Thoracic aorta (tissue), 2 donors: ENCODE measurements at regions not wholly inside any gene's neighbourhood (a gene's known extent, or its start where the extent isn't known, plus 50 kb on each side); places are given as distances from the start of the nearest gene placed in this dataset.
A peak's percentile ranks its signal among the peaks of the same experiment; 100 is the strongest.

ENCODE experiments used
- ATAC-seq: fragments of 150-250 bp; one replicate; pipeline ENCODE4 v1.8.0; 2017; ENCODE audit warnings: low read depth; ENCODE audit not compliant: insufficient number of reproducible peaks, low FRiP score
- DNase-seq: peaks from one replicate; pipeline ENCODE4 v3.0.0-alpha.2; 2020; ENCODE audit warnings: low spot score
- H3K27ac ChIP-seq, 2 donors: fragments of 200-600 bp; sonication (generic); 1 replicate in 1 of 2; 2 replicates in 1 of 2; pipeline ENCODE4 v1.5.1; 2016; ENCODE audit warnings: mild to moderate bottlenecking in 2 of 2, moderate library complexity in 2 of 2
- H3K27me3 ChIP-seq: fragments of 200-600 bp; sonication (generic); replicated peaks from 2 replicates; pipeline ENCODE4 v1.6.0; 2016; ENCODE audit warnings: mild to moderate bottlenecking; ENCODE audit not compliant: insufficient read depth
- H3K36me3 ChIP-seq: fragments of 200-600 bp; sonication (generic); one replicate; pipeline ENCODE4 v1.5.1; 2016
- H3K4me1 ChIP-seq, 2 donors: fragments of 200-600 bp; sonication (generic); 1 replicate in 1 of 2; 2 replicates in 1 of 2; pipeline versions ENCODE4 v1.5.1 to v1.6.0; 2016; ENCODE audit warnings: low read depth in 2 of 2, mild to moderate bottlenecking in 1 of 2; ENCODE audit not compliant: control insufficient read depth in 1 of 2
- H3K4me3 ChIP-seq: fragments of 200-600 bp; sonication (generic); 2 replicates; pipeline ENCODE4 v1.5.1; 2016; ENCODE audit warnings: mild to moderate bottlenecking
- H3K9me3 ChIP-seq: fragments of 200-600 bp; sonication (generic); 2 replicates; pipeline ENCODE4 v1.5.1; 2016
- CTCF ChIP-seq: fragments of 200-600 bp; sonication (generic); IDR thresholded peaks from one replicate; pipeline ENCODE4 v1.5.1; 2019; ENCODE audit warnings: antibody characterized with exemption

GRCh38 chr6:148602136-148602535, 144.7 kb upstream of the UST start:
- H3K4me3 ChIP-seq: no peak overlapping the region
- DNase-seq (no peak), ATAC-seq (no peak)
- H3K27me3 ChIP-seq: no peaks in the 10 kb centered on the region
- H3K27ac ChIP-seq: no peak overlapping the region
- no peaks in the 10 kb centered on the region for H3K9me3 ChIP-seq
- peaks cover 9 to 17% of the 10 kb centered on the region in 2 donors for H3K4me1 ChIP-seq
- H3K36me3 ChIP-seq: no peaks in the 10 kb centered on the region
- no peak for TF ChIP-seq CTCF

DNA sequence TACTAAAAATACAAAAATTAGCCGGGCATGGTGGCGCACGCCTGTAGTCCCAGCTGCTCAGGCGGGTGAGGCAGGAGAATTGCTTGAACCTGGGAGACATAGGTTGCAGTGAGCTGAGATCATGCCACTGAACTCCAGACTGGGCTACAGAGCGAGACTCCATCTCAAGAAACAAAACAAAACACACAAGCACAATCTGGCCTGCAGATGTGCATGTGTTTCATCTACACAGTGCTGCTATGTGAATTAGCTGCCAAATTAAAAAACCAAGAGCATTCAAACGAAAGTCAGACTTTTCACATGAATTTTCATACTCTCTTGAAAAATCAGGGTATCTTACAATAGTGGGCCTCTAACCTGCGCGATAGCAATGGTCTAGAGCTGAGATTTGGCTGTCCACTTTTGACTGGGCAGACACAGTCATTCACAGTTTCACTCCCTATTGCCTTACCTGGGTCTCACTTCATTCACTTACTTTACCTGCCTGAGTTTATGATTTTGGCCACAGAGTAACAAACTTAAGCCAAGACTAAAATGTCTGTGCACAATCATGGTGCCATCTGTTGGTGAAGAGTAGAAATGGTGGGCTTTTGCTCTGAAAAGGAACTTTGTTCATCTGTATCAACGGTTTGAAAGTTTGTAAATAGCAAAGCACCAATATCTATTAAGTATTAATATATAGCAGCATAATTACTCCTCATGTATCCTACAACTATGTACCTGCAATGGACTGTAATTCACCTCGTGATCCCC, 138.5 kb upstream of the UST start:
- H3K9me3 ChIP-seq: no peaks in the 10 kb centered on the region
- H3K27me3 ChIP-seq: no peaks in the 10 kb centered on the region
- DNase-seq (no peak), ATAC-seq (no peak)
- no peak for TF ChIP-seq CTCF
- H3K4me3 ChIP-seq: no peak overlapping the region
- H3K4me1 ChIP-seq: peaks cover 10 to 37% of the 10 kb centered on the region in 2 donors
- no peak overlapping the region for H3K27ac ChIP-seq
- no peaks in the 10 kb centered on the region for H3K36me3 ChIP-seq

GRCh38 chr6:148611213-148611612, 135.6 kb upstream of the UST start:
- peak; percentile 90 for ATAC-seq
- Histone ChIP-seq H3K36me3 (no peaks in the 10 kb centered on the region), H3K4me3 (peak overlapping the region; percentile 28), H3K9me3 (no peaks in the 10 kb centered on the region), H3K27me3 (no peaks in the 10 kb centered on the region), H3K4me1 (peaks cover 10 to 54% of the 10 kb centered on the region in 2 donors), H3K27ac (peak overlapping the region; percentile 59 to 77)
- DNase-seq: peak; percentile 82
- no peak for TF ChIP-seq CTCF

GRCh38 chr6:148612043-148612442, 134.8 kb upstream of the UST start:
- ATAC-seq: no peak
- H3K4me1 ChIP-seq: peaks cover 10 to 54% of the 10 kb centered on the region in 2 donors
- H3K27ac ChIP-seq: peak overlapping the region; percentile 59 to 77
- no peaks in the 10 kb centered on the region for H3K9me3 ChIP-seq
- no peak overlapping the region for H3K4me3 ChIP-seq
- no peaks in the 10 kb centered on the region for H3K36me3 ChIP-seq
- no peaks in the 10 kb centered on the region for H3K27me3 ChIP-seq
- TF ChIP-seq CTCF: no peak
- no peak for DNase-seq

DNA sequence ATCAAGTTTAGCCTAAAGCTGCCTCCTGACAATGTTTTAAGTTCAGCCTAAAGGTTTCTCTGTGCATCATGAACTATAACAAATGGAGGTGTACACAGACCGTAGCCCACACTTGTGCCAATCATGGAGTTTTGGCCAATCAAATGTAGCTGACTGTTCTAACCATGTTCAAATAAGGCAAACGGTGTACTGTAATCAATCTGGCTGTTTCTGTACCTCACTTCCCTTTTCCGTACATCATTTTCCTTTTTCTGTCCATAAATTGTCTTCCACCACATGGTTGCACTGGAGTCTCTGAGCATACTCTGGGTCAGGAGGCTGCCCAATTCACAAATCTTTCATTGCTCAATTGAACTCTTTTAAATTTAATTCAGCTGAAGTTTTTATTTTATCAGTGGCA, 132.2 kb upstream of the UST start:
- H3K36me3 ChIP-seq: no peaks in the 10 kb centered on the region
- no peak for DNase-seq
- no peak for TF ChIP-seq CTCF
- H3K27ac ChIP-seq: no peak overlapping the region
- ATAC-seq: no peak
- no peak overlapping the region for H3K4me3 ChIP-seq
- no peaks in the 10 kb centered on the region for H3K27me3 ChIP-seq
- no peaks in the 10 kb centered on the region for H3K9me3 ChIP-seq
- H3K4me1 ChIP-seq: peaks cover 10 to 46% of the 10 kb centered on the region in 2 donors
